LNCaP clone FGC (cell line): ENCODE measurements at regions not wholly inside any gene's neighbourhood (a gene's known extent, or its start where the extent isn't known, plus 50 kb on each side); places are given as distances from the start of the nearest gene placed in this dataset.

Experiments
- DNase-seq: peaks from one replicate; pipeline ENCODE4 v3.0.0-alpha.2; 2011; ENCODE audit warnings: low read depth
- H3K4me3 ChIP-seq: 2 replicates; pipeline ENCODE4 v1.5.1; 2011; ENCODE audit warnings: mild to moderate bottlenecking, low read depth, low read length, control low read depth
- TF ChIP-seq, protein P1 (sequence below): IDR thresholded peaks from 2 replicates; pipeline ENCODE4 v1.5.1; 2012; ENCODE audit warnings: mild to moderate bottlenecking; ENCODE audit not compliant: control insufficient read depth, insufficient read depth; ENCODE audit errors: extremely low read depth

DNA sequence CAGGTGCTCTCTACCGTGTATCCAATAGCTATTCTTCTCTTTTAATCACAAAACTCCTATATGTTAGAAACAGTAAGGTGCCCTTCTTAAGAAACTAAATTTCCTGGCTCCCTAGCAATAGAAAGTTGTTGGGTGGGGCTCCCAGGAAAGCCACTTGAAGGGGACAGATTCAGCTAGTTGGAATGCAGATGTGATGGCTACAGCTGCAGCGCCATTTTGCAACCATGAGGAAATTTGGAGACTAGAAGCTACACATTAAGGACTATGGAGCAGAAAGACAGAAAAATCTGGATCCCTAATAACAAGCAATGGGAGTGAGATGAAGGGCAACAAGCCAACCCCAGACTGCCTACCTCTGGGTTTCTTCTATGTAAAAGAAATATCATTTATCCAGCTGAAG, 108.8 kb upstream of the AFDN start:
- TF ChIP-seq, protein P1, sequence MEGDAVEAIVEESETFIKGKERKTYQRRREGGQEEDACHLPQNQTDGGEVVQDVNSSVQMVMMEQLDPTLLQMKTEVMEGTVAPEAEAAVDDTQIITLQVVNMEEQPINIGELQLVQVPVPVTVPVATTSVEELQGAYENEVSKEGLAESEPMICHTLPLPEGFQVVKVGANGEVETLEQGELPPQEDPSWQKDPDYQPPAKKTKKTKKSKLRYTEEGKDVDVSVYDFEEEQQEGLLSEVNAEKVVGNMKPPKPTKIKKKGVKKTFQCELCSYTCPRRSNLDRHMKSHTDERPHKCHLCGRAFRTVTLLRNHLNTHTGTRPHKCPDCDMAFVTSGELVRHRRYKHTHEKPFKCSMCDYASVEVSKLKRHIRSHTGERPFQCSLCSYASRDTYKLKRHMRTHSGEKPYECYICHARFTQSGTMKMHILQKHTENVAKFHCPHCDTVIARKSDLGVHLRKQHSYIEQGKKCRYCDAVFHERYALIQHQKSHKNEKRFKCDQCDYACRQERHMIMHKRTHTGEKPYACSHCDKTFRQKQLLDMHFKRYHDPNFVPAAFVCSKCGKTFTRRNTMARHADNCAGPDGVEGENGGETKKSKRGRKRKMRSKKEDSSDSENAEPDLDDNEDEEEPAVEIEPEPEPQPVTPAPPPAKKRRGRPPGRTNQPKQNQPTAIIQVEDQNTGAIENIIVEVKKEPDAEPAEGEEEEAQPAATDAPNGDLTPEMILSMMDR: no peak
- no peak overlapping the region for H3K4me3 ChIP-seq
- no peak for DNase-seq

GRCh38 chr6:167719920-167720319, 106.8 kb upstream of the AFDN start:
- DNase-seq: no peak
- TF ChIP-seq, protein P1: no peak
- H3K4me3 ChIP-seq: no peak overlapping the region

DNA sequence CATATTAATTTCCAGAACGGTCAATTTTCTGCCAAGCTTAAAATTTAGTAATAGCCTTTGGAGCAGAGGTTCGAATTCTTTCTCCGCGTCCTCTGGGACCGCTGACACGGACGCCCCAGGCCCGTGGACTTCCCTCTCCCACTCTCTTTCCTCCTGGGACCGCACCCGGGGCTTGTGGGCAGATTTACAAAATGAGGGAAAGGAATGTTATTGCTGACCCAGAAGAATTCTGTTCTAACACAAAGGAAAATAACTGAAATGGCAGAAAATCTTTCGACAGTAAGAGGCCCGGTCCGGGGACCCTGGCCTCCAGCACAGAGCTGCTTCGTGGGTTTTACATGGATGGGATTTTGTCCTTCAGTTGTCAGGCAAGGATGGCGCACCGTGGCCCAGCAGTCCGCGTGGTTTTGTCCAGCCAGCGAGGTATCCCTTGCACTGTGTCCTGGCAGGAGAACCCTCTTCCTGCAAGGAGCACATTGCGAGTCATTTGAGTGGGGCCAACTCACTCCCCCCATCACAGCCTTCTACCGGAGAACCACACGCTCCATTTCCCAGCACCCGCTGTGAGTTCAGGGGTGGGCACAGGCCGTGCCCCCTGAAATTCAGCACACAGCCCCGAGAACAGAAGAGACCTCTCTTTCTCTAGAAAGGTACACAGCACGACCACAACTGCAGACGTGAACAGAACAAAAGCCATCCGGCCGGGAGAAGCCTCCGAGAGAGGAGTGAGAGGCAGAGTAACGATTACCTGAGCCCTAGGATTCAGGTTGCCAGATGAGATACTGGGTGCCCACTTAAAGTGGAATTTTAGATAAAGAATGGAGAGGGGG, 106.0 kb upstream of the AFDN start:
- no peak overlapping the region for H3K4me3 ChIP-seq
- TF ChIP-seq, protein P1: no peak
- no peak for DNase-seq

- H3K4me3 ChIP-seq: no peak overlapping the region
- no peak for DNase-seq
- TF ChIP-seq, protein P1: no peak
Measured at GRCh38 chr6:167721291-167721690, 105.4 kb upstream of the AFDN start.

- no peak for DNase-seq
- TF ChIP-seq, protein P1: no peak
- no peak overlapping the region for H3K4me3 ChIP-seq
Measured at GRCh38 chr6:167722634-167723309, 103.9 kb upstream of the AFDN start.

- no peak overlapping the region for H3K4me3 ChIP-seq
- no peak for DNase-seq
- TF ChIP-seq, protein P1: no peak
Measured at GRCh38 chr6:167726043-167726621, 100.6 kb upstream of the AFDN start.
